ENCODE measurements at regions not wholly inside any gene's neighbourhood (a gene's known extent, or its start where the extent isn't known, plus 50 kb on each side); places are given as distances from the start of the nearest gene placed in this dataset.

GRCh38 chr10:117710181-117710798, 167.7 kb downstream of the EMX2 start:
- TF ChIP-seq EZH2 (IDR thresholded peaks at IDR 0.05; ENCODE audit: borderline replicate concordance, low read depth, low read length, severe bottlenecking) = no peak
- TF ChIP-seq, protein P1, sequence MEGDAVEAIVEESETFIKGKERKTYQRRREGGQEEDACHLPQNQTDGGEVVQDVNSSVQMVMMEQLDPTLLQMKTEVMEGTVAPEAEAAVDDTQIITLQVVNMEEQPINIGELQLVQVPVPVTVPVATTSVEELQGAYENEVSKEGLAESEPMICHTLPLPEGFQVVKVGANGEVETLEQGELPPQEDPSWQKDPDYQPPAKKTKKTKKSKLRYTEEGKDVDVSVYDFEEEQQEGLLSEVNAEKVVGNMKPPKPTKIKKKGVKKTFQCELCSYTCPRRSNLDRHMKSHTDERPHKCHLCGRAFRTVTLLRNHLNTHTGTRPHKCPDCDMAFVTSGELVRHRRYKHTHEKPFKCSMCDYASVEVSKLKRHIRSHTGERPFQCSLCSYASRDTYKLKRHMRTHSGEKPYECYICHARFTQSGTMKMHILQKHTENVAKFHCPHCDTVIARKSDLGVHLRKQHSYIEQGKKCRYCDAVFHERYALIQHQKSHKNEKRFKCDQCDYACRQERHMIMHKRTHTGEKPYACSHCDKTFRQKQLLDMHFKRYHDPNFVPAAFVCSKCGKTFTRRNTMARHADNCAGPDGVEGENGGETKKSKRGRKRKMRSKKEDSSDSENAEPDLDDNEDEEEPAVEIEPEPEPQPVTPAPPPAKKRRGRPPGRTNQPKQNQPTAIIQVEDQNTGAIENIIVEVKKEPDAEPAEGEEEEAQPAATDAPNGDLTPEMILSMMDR (IDR thresholded peaks at IDR 0.05; ENCODE audit: borderline replicate concordance, extremely low read depth, low read length, poor library complexity, severe bottlenecking) = peak; percentile 32
